ENCODE measurements at regions not wholly inside any gene's neighbourhood (a gene's known extent, or its start where the extent isn't known, plus 50 kb on each side); places are given as distances from the start of the nearest gene placed in this dataset.

GRCh38 chr16:86771506-86772460 lies 193.4 kb downstream of the FOXL1 start:
- DNase-seq (ENCODE audit: low read depth): no peak

GRCh38 chr16:86772671-86773353 lies 194.5 kb downstream of the FOXL1 start:
- no peak for DNase-seq (ENCODE audit: low read depth)

GRCh38 chr16:86773354-86773715 lies 195.0 kb downstream of the FOXL1 start:
- no peak for DNase-seq (ENCODE audit: low read depth)

- DNase-seq (ENCODE audit: low read depth): no peak
Observed at GRCh38 chr16:86774931-86775330, 196.6 kb downstream of the FOXL1 start.

GRCh38 chr16:86775511-86775921 lies 197.2 kb downstream of the FOXL1 start:
- DNase-seq (ENCODE audit: low read depth): no peak

GRCh38 chr16:86777381-86777946 lies 199.1 kb downstream of the FOXL1 start:
- no peak for DNase-seq (ENCODE audit: low read depth)

- DNase-seq (ENCODE audit: low read depth): no peak
Observed at GRCh38 chr16:86778108-86778745, 199.9 kb downstream of the FOXL1 start.

- no peak for DNase-seq (ENCODE audit: low read depth)
Observed at GRCh38 chr16:86778978-86779377, 200.6 kb downstream of the FOXL1 start.

GRCh38 chr16:86781046-86781445 lies 202.7 kb downstream of the FOXL1 start:
- DNase-seq (ENCODE audit: low read depth): no peak

GRCh38 chr16:86783636-86784626 lies 205.6 kb downstream of the FOXL1 start:
- DNase-seq (ENCODE audit: low read depth): no peak

- DNase-seq (ENCODE audit: low read depth): no peak
Observed at GRCh38 chr16:86786338-86786737, 208.0 kb downstream of the FOXL1 start.

GRCh38 chr16:86786994-86787393 lies 208.6 kb downstream of the FOXL1 start:
- DNase-seq (ENCODE audit: low read depth): no peak

GRCh38 chr16:86787538-86787937 lies 209.2 kb downstream of the FOXL1 start:
- no peak for DNase-seq (ENCODE audit: low read depth)

- no peak for DNase-seq (ENCODE audit: low read depth)
Observed at GRCh38 chr16:86789621-86790051, 211.3 kb downstream of the FOXL1 start.

GRCh38 chr16:86791287-86792035 lies 213.1 kb downstream of the FOXL1 start:
- no peak for DNase-seq (ENCODE audit: low read depth)

- DNase-seq (ENCODE audit: low read depth): no peak
Observed at GRCh38 chr16:86794216-86794864, 216.0 kb downstream of the FOXL1 start.

GRCh38 chr16:86797700-86798099 lies 219.4 kb downstream of the FOXL1 start:
- DNase-seq (ENCODE audit: low read depth): no peak

GRCh38 chr16:86798247-86799041 lies 220.1 kb downstream of the FOXL1 start:
- DNase-seq (ENCODE audit: low read depth): no peak

- no peak for DNase-seq (ENCODE audit: low read depth)
Observed at GRCh38 chr16:86799367-86799766, 221.0 kb downstream of the FOXL1 start.
